ELR (cell line): ENCODE measurements at regions not wholly inside any gene's neighbourhood (a gene's known extent, or its start where the extent isn't known, plus 50 kb on each side); places are given as distances from the start of the nearest gene placed in this dataset.
"Not testable (repeated sequence)": the region's sequence is repeated elsewhere in the genome, so short reads cannot be mapped to it uniquely, and the experiment has no call there.

Experiments used
- DNase-seq: peaks from one replicate; pipeline ENCODE4 v3.0.0-alpha.2; 2015; ENCODE audit warnings: low read depth

DNA sequence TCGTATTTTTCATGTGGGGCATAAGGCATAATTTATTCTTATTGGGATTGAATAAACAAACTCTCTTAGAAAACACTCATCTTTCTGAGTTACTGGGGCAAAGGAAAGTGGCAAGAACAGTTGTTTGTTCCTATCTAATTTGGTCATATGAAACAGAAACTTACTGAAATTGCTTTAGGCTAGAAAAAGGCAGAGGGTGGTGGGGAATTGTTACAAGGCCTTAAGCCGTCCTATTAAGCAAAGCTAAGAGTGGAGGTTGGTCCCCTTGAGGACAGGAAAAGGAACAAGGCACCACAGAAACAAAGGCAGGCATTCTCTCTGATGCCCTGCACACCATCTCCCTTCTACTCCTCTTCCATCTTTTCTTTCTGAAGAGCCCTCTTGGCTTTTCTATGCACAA is 830.9 kb downstream of the EDEM1 start:
- no peak for DNase-seq

DNA sequence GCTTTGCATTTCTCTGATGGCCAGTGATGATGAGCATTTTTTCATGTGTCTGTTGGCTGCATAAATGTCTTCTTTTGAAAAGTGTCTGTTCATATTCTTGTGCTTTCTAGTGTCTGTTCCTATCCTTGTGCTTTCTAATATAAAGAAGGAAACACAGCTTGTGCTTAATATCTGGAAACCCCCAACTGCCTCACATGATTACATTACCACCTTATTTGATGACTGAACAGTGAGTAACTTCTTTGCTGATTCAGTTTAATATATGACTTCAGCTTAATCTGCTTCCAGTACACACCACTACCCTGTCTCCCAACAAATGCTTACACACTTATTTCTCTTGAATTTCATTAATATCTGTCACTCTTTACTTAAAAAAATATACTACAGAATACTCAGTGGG is 835.1 kb downstream of the EDEM1 start:
- no peak for DNase-seq

DNA sequence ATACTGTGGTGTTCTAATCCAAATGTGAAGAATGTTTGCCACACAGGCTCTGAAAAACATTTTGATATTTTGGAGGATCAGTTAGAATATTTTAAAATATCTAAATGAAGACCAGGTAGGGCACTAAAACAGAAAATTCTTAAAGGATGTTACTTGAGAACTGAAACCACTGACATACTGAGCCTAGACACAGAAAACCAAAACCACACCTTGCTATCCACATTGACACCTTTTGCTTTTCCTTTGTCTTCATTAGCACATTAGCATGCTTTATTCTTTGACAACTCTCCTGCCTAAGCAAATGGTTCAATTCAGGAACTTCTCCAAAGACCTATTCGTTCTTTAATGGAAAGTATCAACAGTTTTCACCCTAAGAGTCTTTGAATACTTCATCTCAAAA is 835.9 kb upstream of the GRM7 start:
- DNase-seq, result no peak

DNA sequence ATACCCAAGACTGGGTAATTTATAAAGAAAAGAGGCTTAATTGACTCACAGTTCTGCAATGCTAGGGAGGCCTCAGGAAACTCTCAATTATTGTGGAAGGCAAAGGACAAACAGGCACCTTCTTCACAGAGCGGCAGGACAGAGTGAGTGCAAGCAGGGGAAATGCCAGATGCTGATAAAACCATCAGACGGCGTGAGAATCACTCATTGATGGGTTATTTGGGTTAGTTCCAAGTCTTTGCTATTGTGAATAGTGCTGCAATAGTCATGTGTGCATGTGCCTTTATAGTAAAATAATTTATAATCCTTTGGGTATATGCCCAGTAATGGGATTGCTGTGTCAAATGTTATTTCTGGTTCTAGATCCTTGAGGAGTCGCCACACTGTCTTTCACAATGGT is 830.3 kb upstream of the GRM7 start:
- not testable (repeated sequence) for DNase-seq

DNA sequence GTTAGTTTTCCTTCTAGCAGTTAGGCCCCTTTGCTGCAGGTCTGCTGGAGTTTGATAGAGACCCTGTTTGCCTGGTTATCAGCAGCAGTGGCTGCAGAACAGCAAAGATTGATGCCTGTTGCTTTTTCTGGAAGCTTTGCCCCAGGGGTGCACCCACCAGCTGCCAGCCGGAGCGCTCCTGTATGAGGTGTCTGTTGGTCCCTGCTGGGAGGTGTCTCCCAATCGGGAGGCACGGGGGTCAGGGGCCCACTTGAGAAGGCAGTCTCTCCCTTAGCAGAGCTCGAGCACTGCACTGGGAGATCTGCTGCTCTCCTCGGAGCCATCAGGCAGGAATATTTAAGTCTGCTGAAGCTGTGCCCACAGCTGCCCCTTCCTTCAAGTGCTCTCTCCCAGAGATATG is 825.3 kb upstream of the GRM7 start:
- no peak for DNase-seq

DNA sequence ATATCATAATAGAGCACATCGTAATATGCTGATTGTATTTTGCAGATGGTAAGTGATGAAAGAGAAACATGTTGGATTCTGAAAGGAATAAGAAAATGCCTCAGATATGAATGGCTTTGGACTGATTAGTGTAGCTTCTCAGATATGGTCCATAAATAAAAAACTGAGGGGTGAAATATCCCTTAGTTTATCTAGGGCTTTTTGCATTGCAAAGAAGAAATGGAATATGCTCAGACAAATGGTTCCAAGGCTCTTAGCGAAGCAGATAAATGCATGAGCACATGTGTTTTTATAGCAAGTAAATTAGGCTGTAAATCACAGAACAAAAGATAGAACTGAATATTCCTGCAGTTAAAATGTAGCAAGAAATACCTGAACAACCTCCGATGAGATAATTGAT is 820.9 kb upstream of the GRM7 start:
- no peak for DNase-seq

DNA sequence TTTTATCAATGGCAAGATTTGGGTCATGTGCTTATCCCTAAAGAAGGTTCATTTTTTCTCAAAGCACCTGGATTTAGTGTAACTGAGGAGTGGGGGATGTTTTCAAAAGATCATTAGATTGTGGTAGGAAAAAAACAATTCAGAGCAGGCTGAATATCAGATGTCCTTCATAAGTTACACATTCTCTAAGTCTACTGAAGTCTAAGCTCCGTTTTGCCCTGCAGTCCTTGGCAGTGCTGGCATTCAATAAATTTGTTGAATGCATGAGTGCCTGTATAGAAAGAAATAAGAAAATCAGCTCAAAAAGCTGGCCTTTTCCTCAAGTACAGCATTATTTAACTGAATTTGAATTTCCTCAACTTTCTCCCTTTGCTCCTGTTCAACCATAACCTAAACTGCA is 819.0 kb upstream of the GRM7 start:
- DNase-seq, result no peak

DNA sequence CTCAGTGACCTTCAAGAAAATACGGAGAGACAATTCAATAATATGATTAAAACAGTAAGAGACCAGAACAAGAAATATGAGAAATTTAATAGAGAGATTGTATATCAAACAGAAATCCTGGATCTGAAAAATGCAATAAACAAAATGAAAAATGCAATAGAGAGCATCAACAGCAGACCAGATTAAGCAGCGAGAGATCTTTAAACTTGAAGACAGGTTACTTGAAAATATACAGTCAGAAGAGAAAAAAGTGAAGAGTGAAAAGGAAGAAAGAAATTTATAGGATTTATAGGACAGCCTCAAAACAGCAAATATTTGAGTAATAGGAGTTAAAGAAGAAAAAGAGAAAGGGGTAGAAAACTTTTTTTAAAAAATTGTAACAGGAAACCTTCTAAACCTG is 813.9 kb upstream of the GRM7 start:
- DNase-seq, result no peak

DNA sequence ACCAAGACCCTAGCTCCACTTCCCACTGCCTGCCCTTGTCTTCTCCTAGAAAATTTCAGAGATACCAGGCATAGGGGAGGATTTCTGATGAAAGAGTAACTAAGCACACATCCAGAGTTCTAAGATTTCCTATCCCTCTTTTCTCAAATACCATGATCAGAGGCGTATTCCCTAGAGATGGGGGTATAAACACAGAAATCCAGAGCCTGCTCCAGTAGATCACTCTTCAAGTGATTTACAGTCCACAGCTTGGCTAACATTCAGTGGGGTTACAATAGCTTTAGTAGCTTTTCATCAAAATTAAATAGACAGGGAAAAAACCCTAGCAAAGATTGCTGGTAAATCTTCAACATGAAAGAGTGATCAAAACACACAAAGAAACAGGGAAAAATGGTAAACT is 800.7 kb upstream of the GRM7 start:
- no peak for DNase-seq

DNA sequence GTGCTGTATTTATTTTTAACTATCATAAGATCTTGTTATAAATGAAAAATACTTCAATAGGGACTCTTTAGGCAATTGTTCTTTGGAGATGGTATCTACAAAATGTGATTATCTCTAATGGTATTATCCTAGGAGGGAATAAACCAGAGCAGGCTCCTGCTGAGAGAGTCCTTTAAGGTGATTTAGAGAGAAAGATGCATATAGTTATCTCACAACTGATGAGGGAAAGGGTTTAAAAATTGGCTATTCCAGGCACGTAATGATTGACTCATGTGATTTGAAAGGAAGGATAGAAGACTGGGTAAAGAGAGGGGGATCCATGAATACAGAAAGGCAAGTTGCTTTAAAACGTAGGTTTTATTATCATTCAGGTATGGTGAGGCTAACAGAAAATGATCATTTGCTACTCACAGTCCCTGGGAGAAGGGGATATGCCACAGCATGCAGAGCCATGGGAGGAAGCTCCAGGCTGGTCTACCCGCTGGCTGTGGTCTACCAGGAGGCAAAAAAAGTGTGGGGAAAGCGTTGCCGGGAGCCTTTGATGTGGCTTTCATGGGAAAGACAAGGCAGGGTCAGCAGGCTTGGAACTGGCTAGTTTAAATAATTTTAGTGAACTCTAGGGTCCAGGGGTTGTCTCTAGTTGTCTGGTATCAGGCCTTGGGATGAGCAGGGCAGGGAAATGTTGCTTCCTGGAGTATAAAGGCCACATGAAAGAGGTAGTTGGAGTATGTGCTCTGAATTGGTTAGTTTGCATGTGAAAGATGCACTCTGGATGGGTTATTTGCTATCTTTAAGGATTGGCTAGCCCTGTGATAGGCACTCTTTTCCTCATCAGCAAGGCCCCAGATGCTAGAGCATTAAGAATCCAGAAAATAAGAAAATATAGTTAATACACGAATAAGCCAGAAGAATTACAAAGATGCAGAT is 798.4 kb upstream of the GRM7 start:
- DNase-seq, result no peak

DNA sequence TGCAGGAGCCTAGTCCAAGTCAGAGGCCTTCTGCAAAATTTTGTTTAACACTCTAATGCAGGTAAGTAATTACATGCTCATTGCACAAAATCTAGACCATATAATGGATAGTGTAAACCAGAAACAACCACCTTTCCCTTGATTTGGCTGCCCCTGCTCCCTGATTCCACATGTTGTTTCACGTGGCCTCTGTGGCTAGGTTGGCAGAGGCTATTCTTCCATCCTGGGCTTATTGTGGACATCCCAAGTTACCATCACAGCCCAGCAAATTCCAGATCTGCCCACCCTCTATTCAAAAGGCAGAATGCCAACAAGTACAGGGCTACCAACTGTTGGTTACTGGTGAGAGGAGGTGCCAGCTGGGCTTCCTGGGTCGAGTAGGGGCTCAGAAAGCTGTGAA is 794.5 kb upstream of the GRM7 start:
- DNase-seq, result no peak

DNA sequence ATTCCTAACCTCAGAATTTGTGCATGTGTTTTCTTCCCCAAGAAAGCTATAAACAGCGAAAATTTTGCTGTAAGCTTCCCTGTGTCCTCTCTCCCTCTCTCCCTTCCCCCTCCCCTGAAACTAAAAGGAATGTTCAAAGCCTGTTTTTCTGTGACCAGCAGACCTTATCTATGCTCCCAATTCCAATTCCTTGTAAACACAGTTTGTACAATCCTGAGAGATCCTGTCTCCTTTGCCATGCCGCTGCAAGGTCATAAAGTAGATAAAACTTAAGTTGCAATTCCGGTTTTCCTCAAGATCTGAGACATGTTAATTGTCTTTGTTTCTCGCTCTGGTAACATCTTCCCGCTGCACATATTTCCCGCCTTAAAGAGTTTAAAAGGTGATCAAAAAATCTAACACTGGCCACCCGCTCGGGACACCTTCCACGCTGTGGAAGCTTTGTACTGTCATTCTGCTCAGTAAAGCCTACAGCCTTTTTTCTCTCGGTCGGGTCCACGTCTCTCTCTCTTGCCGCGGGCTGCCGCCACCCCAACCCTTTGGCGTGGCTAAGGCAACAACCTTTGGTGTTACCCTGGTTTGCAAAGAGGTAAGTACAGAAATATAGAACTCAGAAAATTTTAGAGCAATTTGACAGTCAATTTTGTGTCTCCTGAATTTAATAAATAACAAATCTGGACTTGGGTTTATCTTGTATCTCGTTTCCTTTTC is 793.9 kb upstream of the GRM7 start:
- not testable (repeated sequence) for DNase-seq

DNA sequence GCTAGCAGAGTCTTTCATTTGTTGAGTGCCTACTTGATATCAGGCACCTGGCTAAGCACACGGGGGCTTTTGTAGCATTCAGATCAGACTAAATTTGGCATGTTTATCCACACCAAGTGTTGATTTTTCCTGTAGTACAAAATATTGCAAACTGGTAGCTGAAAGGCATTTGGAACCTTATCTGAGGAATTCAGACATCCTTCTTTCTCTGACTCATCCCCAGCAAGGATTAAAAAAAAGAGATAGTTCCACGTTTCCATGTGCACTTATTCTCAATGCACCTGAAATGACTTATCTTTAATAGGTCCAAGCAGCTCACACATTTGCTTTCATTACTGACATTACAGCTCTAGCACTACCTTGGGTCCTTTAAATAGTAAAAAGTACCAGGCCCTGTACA is 786.0 kb upstream of the GRM7 start:
- DNase-seq, result no peak

DNA sequence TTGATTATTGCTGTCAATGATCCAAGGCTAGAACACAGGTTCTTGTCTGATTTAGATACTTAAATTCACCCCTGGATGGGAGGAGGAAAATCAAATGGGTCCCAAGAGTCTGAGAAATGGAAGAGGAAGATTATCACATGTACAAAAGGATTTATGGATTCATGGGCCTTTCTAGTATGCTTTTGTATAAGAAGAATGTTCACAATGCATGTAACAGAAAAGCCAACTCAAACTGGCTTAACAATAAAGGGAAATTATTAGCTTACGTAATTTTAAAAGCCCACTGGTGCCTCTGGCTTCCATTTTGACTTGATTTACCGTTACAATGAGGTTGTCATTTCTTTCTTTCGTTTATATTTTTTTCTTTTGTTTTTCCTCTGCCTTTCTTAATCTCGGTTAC is 782.5 kb upstream of the GRM7 start:
- no peak for DNase-seq

DNA sequence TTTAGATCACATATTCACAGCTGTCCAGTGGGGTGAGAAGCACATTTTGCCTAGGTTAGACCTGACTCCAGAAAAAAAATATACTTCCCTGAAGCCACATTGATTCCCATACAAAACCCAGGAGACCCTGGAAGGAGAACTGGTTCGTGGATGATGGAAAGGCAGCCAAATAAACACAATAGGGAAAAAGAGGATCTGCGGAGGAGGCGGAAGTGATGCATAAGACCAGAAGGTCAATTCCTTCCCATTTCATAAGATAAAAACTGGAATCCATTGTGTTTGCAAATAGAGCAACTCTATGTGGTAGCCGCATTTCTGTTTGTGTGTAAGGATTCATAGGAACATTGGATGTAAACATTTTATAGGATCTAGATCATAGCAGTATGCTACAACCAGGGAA is 781.9 kb upstream of the GRM7 start:
- DNase-seq, result no peak

DNA sequence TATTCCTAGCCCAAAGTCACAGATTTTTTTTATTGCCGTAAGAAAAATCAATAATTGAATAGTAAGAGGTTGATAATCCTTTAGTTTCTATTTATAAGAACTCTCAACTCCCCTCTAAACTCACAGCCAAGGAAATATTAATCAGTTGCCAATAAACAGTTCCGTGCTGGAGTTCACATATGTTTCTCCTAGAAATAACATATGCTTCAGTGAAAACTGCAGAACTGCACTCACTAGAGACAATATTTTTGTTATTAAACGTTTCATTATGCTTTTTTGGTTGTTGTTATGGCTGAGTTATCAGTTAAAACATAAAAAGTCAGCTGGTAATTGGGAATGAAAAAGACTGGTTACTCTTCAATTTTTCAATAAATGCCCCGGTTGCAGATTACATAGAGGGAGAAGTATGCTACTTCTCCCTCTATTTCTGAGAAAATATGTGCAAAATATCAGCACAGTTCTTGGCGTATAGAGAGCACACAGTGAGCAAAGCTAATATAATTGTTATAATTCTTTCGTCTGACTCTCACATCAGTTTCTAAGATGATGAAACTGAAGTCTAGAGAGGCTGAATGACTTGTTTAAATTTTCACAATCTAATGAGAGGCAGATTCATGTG is 781.2 kb upstream of the GRM7 start:
- no peak for DNase-seq

DNA sequence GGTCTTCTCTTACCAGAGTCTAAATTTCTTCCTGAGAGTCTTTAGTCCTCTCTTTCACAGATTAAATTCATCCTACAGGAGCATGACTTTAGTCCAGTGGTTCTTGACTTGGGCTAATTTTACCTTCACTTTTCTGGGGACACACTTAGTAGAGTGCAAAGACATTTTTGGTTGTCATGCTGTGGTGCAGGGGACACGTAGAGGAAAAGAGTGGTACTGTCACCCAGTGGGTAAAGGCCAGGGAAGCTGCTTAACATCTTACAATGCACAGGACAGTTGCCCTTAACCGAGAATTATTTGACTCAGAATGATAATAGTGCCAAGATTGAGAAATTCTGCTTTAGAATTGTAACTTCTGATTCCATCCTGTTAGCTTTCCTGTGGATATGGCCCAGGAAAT is 772.5 kb upstream of the GRM7 start:
- DNase-seq, result no peak

DNA sequence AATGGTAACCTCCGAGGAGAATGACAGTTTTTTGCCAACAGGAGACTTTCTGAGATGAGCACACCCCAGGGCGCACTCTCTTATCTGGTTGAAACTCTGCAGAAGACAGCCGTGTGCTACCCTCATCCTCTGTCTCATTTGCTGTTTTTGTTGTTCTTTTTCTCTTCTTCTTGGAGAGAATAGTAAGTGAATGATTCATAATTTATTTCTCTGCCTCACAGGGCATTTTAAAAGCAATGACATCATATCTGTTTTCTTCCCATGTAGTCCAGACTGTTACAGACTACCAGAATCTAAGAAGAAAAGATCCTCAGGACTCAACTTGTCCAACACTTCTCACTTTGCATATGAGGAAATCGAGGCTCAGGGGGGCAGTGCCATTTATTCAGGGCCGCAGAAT is 771.1 kb upstream of the GRM7 start:
- no peak for DNase-seq

DNA sequence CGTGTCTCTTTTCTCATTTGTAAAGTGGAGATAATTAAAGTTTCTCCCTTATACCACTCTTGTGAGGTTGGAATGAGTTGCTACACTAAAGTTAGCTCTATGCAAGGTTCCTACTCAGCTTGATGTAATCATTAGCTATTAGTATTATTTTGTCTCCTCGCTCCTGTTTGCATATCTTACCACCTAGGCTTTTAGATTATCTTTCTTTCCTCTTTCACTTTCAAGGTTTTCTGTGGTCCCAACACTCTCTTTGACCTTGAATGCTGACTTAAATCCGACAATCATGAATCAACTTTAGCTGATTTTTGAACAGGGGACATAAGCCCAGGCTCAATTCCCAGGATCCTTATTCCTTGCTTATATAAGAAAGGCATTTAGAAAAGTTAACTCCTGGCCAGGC is 769.7 kb upstream of the GRM7 start:
- DNase-seq, result no peak

DNA sequence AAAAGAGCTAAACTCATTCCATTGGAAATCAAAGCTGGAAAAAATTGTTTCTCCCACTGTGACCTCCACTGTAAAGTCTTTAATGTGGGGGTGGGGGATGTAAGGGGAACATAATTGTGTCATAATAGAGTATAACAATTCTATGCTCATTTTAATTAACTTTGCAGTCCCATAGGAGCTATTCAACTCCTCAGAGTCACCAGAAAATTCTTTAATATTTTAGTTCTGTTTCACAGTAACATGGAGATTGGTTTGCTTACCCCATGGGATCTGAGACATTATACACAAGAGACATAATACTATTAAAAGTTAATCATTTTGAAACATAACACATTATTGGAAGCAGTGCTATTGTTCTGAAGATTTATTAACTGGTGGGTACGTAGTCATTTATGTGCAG is 765.9 kb upstream of the GRM7 start:
- DNase-seq, result no peak

DNA sequence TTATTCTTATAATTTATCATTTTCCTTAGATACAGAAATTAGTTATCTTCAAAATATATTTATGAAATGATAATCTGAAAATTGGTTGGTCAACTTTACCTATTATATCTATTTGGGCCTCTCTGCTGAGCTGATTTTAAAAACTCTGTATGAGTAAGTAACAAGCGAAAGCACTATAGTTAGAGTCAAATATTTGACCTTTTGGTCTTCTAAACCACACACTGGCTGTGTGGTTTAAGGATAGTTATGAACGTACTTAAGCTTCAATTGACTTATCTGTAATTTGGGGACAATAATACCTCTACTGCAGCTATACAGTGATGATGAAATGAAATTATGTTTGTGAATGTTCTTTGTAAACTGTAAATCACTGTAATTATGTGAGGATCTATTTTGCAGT is 763.9 kb upstream of the GRM7 start:
- DNase-seq, result no peak

DNA sequence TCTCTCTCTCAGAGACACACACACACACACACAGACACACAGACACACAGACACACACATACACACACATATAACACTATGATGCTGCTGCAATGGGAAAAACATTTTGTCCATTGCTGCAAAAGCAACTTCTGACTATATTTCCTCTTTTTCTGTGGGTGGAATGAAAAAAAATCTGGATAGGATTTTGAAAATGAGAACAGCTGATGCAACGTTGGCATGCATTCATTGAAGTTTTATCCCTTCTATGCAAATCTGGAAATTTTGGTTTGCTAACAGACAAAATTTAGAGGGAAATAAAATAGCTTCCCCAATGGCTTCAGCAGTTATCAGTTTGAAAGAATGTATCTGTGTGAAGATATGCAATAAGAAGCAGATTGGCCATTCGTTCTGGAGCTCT is 763.4 kb upstream of the GRM7 start:
- DNase-seq, result no peak

DNA sequence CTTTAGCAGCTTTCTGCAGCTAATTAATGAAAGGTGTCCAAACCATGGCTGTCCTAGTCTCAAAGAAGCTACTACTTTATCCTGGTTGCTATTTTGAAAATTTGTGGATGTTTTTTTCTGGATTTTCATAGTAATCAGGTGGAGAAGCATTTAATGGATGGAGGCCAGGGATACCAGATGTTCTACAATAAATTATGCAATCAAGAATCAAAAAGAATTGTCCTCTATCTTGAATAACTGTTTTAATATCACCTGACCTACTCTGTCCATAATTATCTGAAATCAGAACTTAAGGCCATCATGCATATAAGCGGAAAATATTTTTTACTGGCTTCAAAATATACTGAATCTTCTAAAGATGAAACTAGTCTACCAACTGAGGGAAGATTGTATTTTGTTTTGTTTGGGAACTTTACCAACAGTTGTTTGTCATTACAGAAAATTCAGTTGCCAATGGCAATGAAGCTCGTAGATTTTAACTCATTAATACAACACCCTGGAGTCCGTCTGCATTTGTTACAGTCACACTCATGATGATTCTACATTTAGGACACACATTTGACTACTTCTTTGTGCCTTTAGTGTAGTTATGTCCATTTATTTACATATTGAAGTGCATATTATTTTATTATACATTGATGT is 762.3 kb upstream of the GRM7 start:
- DNase-seq, result no peak
